HG03460 (cell line): ENCODE measurements at regions not wholly inside any gene's neighbourhood (a gene's known extent, or its start where the extent isn't known, plus 50 kb on each side); places are given as distances from the start of the nearest gene placed in this dataset.

Source experiments
- ATAC-seq: cut with Tn5 transposase; IDR thresholded peaks from one replicate; pipeline ENCODE4 v1.9.1; 2021; ENCODE audit not compliant: unreplicated experiment

- ATAC-seq: no peak
These were observed 1047.2 kb downstream of the SLC6A15 start for GRCh38 chr12:83865431-83865830.

GRCh38 chr12:83864054-83864453 lies 1048.5 kb downstream of the SLC6A15 start:
- no peak for ATAC-seq

- ATAC-seq: no peak
These were observed 1053.6 kb downstream of the SLC6A15 start for GRCh38 chr12:83859021-83859420.

- no peak for ATAC-seq
These were observed 1055.8 kb downstream of the SLC6A15 start for GRCh38 chr12:83856803-83857202.

GRCh38 chr12:83850531-83850930 lies 1062.1 kb downstream of the SLC6A15 start:
- no peak for ATAC-seq

GRCh38 chr12:83848702-83849101 lies 1063.9 kb downstream of the SLC6A15 start:
- ATAC-seq: no peak

GRCh38 chr12:83843541-83843940 lies 1069.1 kb downstream of the SLC6A15 start:
- no peak for ATAC-seq

GRCh38 chr12:83841620-83842019 lies 1071.0 kb downstream of the SLC6A15 start:
- no peak for ATAC-seq

GRCh38 chr12:83827860-83828259 lies 1084.7 kb downstream of the SLC6A15 start:
- ATAC-seq: no peak

- ATAC-seq: no peak
These were observed 1085.4 kb downstream of the SLC6A15 start for GRCh38 chr12:83827193-83827592.

- ATAC-seq: peak; percentile 79
These were observed 1086.5 kb downstream of the SLC6A15 start for GRCh38 chr12:83826112-83826511.

- peak; percentile 87 for ATAC-seq
These were observed 1089.1 kb downstream of the SLC6A15 start for GRCh38 chr12:83823386-83824045.

GRCh38 chr12:83821967-83822366 lies 1090.6 kb downstream of the SLC6A15 start:
- no peak for ATAC-seq

GRCh38 chr12:83818881-83819280 lies 1093.7 kb downstream of the SLC6A15 start:
- ATAC-seq: no peak

GRCh38 chr12:83817730-83818129 lies 1094.9 kb downstream of the SLC6A15 start:
- ATAC-seq: no peak

- no peak for ATAC-seq
These were observed 1104.0 kb downstream of the SLC6A15 start for GRCh38 chr12:83808591-83808990.

- no peak for ATAC-seq
These were observed 1104.7 kb downstream of the SLC6A15 start for GRCh38 chr12:83807871-83808270.

- ATAC-seq: no peak
These were observed 1106.7 kb downstream of the SLC6A15 start for GRCh38 chr12:83805873-83806272.

GRCh38 chr12:83805156-83805772 lies 1107.3 kb downstream of the SLC6A15 start:
- no peak for ATAC-seq

GRCh38 chr12:83801972-83802371 lies 1110.6 kb downstream of the SLC6A15 start:
- ATAC-seq: no peak

GRCh38 chr12:83800022-83800421 lies 1112.6 kb downstream of the SLC6A15 start:
- no peak for ATAC-seq

- no peak for ATAC-seq
These were observed 1109.8 kb downstream of the TMTC2 start for GRCh38 chr12:83796531-83796930.

- no peak for ATAC-seq
These were observed 1106.9 kb downstream of the TMTC2 start for GRCh38 chr12:83793616-83794015.
